HEK293T (cell line): ENCODE measurements at regions not wholly inside any gene's neighbourhood (a gene's known extent, or its start where the extent isn't known, plus 50 kb on each side); places are given as distances from the start of the nearest gene placed in this dataset.

Experiments
- ARNT ChIP-seq: fragments of 450-650 bp; IDR thresholded peaks from 2 replicates; pipeline ENCODE4 v1.6.1; 2017; ENCODE audit warnings: mild to moderate bottlenecking
- BHLHE40 ChIP-seq: fragments of 450-650 bp; IDR thresholded peaks from 2 replicates; pipeline ENCODE4 v1.6.1; 2016; ENCODE audit warnings: mild to moderate bottlenecking, moderate library complexity, borderline replicate concordance
- CTBP1 ChIP-seq: fragments of 450-650 bp; IDR thresholded peaks from 2 replicates; pipeline ENCODE4 v1.6.1; 2016; ENCODE audit warnings: borderline replicate concordance
- ELF4 ChIP-seq: fragments of 450-650 bp; IDR thresholded peaks from 2 replicates; pipeline ENCODE4 v1.6.1; 2017; ENCODE audit warnings: antibody characterized with exemption
- FOXK2 ChIP-seq: fragments of 450-650 bp; IDR thresholded peaks from 2 replicates; pipeline ENCODE4 v1.6.1; 2016; ENCODE audit warnings: mild to moderate bottlenecking
- FOXM1 ChIP-seq: fragments of 450-650 bp; IDR thresholded peaks from 2 replicates; pipeline ENCODE4 v1.6.1; 2017; ENCODE audit warnings: mild to moderate bottlenecking, borderline replicate concordance
- HDGF ChIP-seq: fragments of 450-650 bp; IDR thresholded peaks from 2 replicates; pipeline ENCODE4 v1.6.1; 2017; ENCODE audit warnings: antibody characterized with exemption, borderline replicate concordance
- NFRKB ChIP-seq: fragments of 450-650 bp; IDR thresholded peaks from 2 replicates; pipeline ENCODE4 v1.6.1; 2016; ENCODE audit warnings: mild to moderate bottlenecking, moderate library complexity
- SP1 ChIP-seq: fragments of 450-650 bp; IDR thresholded peaks from 2 replicates; pipeline ENCODE4 v1.6.1; 2017
- SUZ12 ChIP-seq: fragments of 450-650 bp; IDR thresholded peaks from 2 replicates; pipeline ENCODE4 v1.6.1; 2016; ENCODE audit warnings: mild to moderate bottlenecking
- ZNF384 ChIP-seq: fragments of 450-650 bp; IDR thresholded peaks from 2 replicates; pipeline ENCODE4 v1.6.1; 2016

DNA sequence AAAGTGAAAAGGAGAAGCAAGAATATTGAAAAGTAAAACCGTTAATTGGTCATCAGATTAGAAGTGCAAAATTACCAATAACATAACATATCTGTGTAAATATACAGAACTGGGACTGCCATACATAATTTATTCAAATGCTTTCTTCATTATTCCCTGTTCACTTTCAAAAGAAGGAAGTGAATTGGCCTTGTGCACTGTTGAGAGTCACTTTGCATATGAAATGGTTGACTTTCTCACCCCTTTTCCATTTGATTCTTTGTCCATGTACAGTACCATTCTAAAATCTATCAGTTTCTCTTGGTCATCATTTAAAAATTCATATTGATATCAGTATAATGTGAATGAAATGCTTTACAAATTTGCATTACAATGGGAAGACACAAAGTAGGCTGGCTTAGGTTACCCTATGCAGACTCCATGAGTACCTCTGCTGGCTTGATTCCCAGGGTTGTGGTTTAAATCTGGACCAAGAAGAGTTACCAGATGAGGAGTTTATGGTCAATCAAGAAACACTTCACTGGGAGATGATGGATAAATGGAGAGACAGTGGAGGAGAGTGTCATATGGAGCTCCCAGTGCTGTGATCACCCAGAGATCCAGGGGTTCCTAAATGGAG lies 210.9 kb upstream of the TOPAZ1 start:
- no peak for TF ChIP-seq FOXM1
- no peak for TF ChIP-seq HDGF
- TF ChIP-seq ARNT = no peak
- no peak for TF ChIP-seq SP1
- TF ChIP-seq SUZ12 = no peak
- no peak for TF ChIP-seq FOXK2
- TF ChIP-seq ZNF384 = no peak
- no peak for TF ChIP-seq CTBP1
- TF ChIP-seq BHLHE40 = no peak
- TF ChIP-seq NFRKB = no peak
- no peak for TF ChIP-seq ELF4
